ENCODE measurements at regions not wholly inside any gene's neighbourhood (a gene's known extent, or its start where the extent isn't known, plus 50 kb on each side); places are given as distances from the start of the nearest gene placed in this dataset.
"Not testable (repeated sequence)": the region's sequence is repeated elsewhere in the genome, so short reads cannot be mapped to it uniquely, and the experiment has no call there.

DNA sequence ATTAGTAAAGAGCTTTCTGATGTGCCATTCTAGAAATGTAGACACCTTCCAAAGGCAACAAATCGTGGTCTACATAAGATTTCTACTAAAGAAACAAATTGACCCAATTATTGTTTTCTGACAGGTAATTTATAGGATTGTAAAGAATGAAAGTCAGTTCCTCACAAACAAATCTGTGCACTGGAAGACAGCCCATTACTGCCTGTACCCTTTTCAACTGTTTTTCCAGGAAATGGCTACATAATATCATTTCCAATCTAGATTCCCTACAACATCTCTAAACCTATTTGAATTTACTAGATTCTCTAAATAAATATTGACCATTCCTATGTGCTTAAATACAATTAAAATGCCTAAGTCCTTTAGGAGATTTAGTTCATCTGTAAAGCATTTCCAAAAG is 939.1 kb downstream of the FSCB start:
- no peaks in the 10 kb centered on the region for H3K4me1 ChIP-seq (ENCODE audit: control insufficient read depth in 1 of 2, low read depth in 2 of 2)
- DNase-seq (ENCODE audit: low spot score) (no peak), ATAC-seq (ENCODE audit: insufficient number of reproducible peaks, low FRiP score, low read depth) (no peak)
- H3K4me3 ChIP-seq, result no peak overlapping the region
- no peak for TF ChIP-seq CTCF (IDR thresholded peaks at IDR 0.05)
- no peaks in the 10 kb centered on the region for H3K27me3 ChIP-seq (replicated peaks; ENCODE audit: insufficient read depth)
- no peaks in the 10 kb centered on the region for H3K36me3 ChIP-seq
- H3K27ac ChIP-seq, result no peak overlapping the region
- no peaks in the 10 kb centered on the region for H3K9me3 ChIP-seq

DNA sequence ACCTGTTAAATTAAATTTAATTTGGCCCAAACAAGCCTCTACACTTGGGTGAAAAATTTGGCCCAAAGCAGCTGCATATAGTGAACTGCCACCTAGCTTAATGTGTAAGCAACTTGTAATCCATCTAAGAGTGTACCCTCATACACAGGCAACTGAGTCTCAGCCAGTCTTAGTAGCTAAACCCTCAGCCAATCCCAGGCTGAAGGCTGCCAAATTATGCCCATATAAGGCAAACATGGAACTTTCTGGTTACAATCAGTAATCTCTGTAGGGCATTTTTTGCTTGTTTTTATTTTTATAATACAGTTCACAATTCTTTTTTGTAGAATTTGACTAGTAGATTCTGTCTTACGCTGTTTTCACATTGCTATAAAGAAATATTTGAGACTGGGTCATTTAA is 958.7 kb downstream of the FSCB start:
- no peak for ATAC-seq (ENCODE audit: insufficient number of reproducible peaks, low FRiP score, low read depth)
- Histone ChIP-seq H3K27ac (no peak overlapping the region), H3K36me3 (no peaks in the 10 kb centered on the region), H3K4me3 (no peak overlapping the region), H3K9me3 (no peaks in the 10 kb centered on the region), H3K27me3 (replicated peaks; ENCODE audit: insufficient read depth) (no peaks in the 10 kb centered on the region), H3K4me1 (ENCODE audit: control insufficient read depth in 1 of 2, low read depth in 2 of 2) (no peaks in the 10 kb centered on the region)
- no peak for TF ChIP-seq CTCF (IDR thresholded peaks at IDR 0.05)
- no peak for DNase-seq (ENCODE audit: low spot score)

DNA sequence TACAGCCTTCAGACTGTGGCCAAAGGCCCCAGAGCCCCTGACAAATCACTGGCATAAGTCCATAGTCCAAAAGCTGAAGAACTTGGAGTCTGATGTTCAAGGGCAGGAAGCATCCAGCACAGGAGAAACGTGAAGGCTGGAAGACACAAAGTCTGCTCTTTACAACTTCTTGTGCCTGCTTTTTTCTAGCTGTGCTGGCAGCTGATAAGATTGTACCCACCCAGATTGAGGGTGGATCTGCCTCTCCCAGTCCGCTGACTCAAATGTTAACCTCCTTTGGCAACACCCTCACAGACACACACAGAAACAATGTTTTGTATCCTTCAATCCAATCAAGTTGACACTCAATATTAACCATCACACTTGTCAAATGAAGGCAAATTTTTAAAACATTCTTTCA is 959.5 kb downstream of the FSCB start:
- H3K9me3 ChIP-seq; H3K4me3 ChIP-seq; H3K36me3 ChIP-seq; H3K27me3 ChIP-seq (replicated peaks; ENCODE audit: insufficient read depth); H3K4me1 ChIP-seq (ENCODE audit: control insufficient read depth in 1 of 2, low read depth in 2 of 2); H3K27ac ChIP-seq; ATAC-seq (ENCODE audit: insufficient number of reproducible peaks, low FRiP score, low read depth); DNase-seq (ENCODE audit: low spot score): not testable (repeated sequence)

DNA sequence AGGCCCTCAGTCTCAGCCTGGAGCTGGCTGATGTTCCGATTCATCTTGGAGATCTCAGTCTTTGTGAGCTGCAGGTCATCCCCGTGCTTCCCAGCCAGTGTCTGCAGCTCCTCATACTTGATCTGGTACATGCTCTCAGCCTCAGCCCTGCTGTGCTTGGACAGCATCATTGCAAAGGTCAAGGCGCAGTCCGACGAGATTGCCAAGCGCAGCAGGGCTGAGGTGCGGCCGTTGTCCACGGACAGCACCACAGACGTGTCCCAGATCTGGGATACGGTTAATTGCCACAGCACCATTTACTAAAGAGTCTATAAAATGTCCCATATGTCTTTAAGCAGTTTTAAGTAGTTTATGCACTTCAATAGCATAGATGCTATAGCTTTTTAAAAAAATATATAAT is 965.7 kb downstream of the FSCB start:
- no peaks in the 10 kb centered on the region for H3K27me3 ChIP-seq (replicated peaks; ENCODE audit: insufficient read depth)
- TF ChIP-seq CTCF (IDR thresholded peaks at IDR 0.05), result no peak

GRCh38 chr14:43540948-43541347 is 966.1 kb downstream of the FSCB start:
- H3K36me3 ChIP-seq, result no peaks in the 10 kb centered on the region
- H3K4me1 ChIP-seq (ENCODE audit: control insufficient read depth in 1 of 2, low read depth in 2 of 2), result no peaks in the 10 kb centered on the region
- TF ChIP-seq CTCF (IDR thresholded peaks at IDR 0.05), result no peak
- H3K27me3 ChIP-seq (replicated peaks; ENCODE audit: insufficient read depth), result no peaks in the 10 kb centered on the region
- ATAC-seq (ENCODE audit: insufficient number of reproducible peaks, low FRiP score, low read depth) (no peak), DNase-seq (ENCODE audit: low spot score) (no peak)
- H3K27ac ChIP-seq, result no peak overlapping the region
- H3K9me3 ChIP-seq, result no peaks in the 10 kb centered on the region
- no peak overlapping the region for H3K4me3 ChIP-seq

More for the DNA sequence above, 965.7 kb downstream of the FSCB start:
- DNase-seq (ENCODE audit: low spot score) (no peak), ATAC-seq (ENCODE audit: insufficient number of reproducible peaks, low FRiP score, low read depth) (no peak)
- H3K4me1 ChIP-seq (ENCODE audit: control insufficient read depth in 1 of 2, low read depth in 2 of 2), result no peaks in the 10 kb centered on the region
- H3K9me3 ChIP-seq, result no peaks in the 10 kb centered on the region
- H3K4me3 ChIP-seq, result no peak overlapping the region
- no peaks in the 10 kb centered on the region for H3K36me3 ChIP-seq
- no peak overlapping the region for H3K27ac ChIP-seq

GRCh38 chr14:43539210-43539609 is 967.9 kb downstream of the FSCB start:
- no peak for ATAC-seq (ENCODE audit: insufficient number of reproducible peaks, low FRiP score, low read depth)
- no peaks in the 10 kb centered on the region for H3K9me3 ChIP-seq
- no peaks in the 10 kb centered on the region for H3K27me3 ChIP-seq (replicated peaks; ENCODE audit: insufficient read depth)
- peak; percentile 14 for TF ChIP-seq CTCF (IDR thresholded peaks at IDR 0.05)
- no peak for DNase-seq (ENCODE audit: low spot score)
- no peaks in the 10 kb centered on the region for H3K4me1 ChIP-seq (ENCODE audit: control insufficient read depth in 1 of 2, low read depth in 2 of 2)
- no peak overlapping the region for H3K27ac ChIP-seq
- H3K36me3 ChIP-seq, result no peaks in the 10 kb centered on the region
- no peak overlapping the region for H3K4me3 ChIP-seq

All from thoracic aorta (tissue), 2 donors.